Adrenal gland (tissue), 9 donors: ENCODE measurements at regions not wholly inside any gene's neighbourhood (a gene's known extent, or its start where the extent isn't known, plus 50 kb on each side); places are given as distances from the start of the nearest gene placed in this dataset.
"Not testable (repeated sequence)": the region's sequence is repeated elsewhere in the genome, so short reads cannot be mapped to it uniquely, and the experiment has no call there.

Experiments
- DNase-seq, 7 donors: peaks; one replicate each; pipeline ENCODE4 v3.0.0-alpha.2; 2019 to 2020
- H3K27ac ChIP-seq, 5 donors: fragments of 200-600 bp; sonication (generic) in 4 of 5; 1 replicate in 3 of 5; 2 replicates in 2 of 5; pipeline versions ENCODE4 v1.5.1 to v1.8.0; 2016 to 2020; ENCODE audit warnings: mild to moderate bottlenecking in 1 of 5
- H3K27me3 ChIP-seq: fragments of 200-600 bp; 2 replicates; pipeline ENCODE4 v1.8.0; 2021
- H3K36me3 ChIP-seq, 2 donors: fragments of 200-600 bp; replicated peaks in 1 of 2; 1 replicate in 1 of 2; 2 replicates in 1 of 2; pipeline versions ENCODE4 v1.5.1 to v1.8.0; 2018 to 2022
- H3K4me1 ChIP-seq, 2 donors: fragments of 200-600 bp; replicated peaks in 1 of 2; 1 replicate in 1 of 2; 2 replicates in 1 of 2; pipeline versions ENCODE4 v1.5.1 to v1.8.0; 2018 to 2021
- H3K4me3 ChIP-seq, 4 donors: fragments of 200-600 bp; sonication (generic) in 3 of 4; one replicate each; pipeline ENCODE4 v1.5.1; 2016 to 2018
- H3K9me3 ChIP-seq, 3 donors: fragments of 200-600 bp; sonication (generic) in 1 of 3; replicated peaks in 1 of 3; 1 replicate in 2 of 3; 2 replicates in 1 of 3; pipeline versions ENCODE4 v1.5.1 to v1.8.0; 2016 to 2021
- CTCF ChIP-seq, 6 experiments: fragments of 450-650 bp in 4 of 6; fragments of 200-600 bp in 2 of 6; sonication (generic) in 1 of 6; IDR thresholded peaks; 1 replicate in 5 of 6; 2 replicates in 1 of 6; pipeline versions ENCODE4 v1.5.1 to v1.8.0; 2016 to 2021; ENCODE audit warnings: antibody characterized with exemption in 6 of 6, mild to moderate bottlenecking in 2 of 6, moderate library complexity in 1 of 6
- POLR2A ChIP-seq, 2 donors: fragments of 450-650 bp; IDR thresholded peaks; one replicate each; pipeline ENCODE4 v1.6.1; 2017; ENCODE audit warnings: antibody characterized with exemption in 2 of 2, mild to moderate bottlenecking in 2 of 2, moderate library complexity in 1 of 2
- WGBS, 4 donors: extraction: QIAGEN DNeasy Blood & Tissue Kit in 2 of 4; methylation state at CpG; one replicate each; pipeline versions ENCODE4 v1.1.5 to v1.1.7; 2013 to 2017; 5-methylcytosine and 5-hydroxymethylcytosine counted together
- intact Hi-C, 2 donors: fragments of 100-400 bp; cut with DNase I; formaldehyde crosslinking; loops; one replicate each; pipeline versions ENCODE4 v1.14.1 to v1.15.0; 2022 to 2023
- donor health status: healthy with polysubstance abuse.
- donor health status: Bipolar disorder and iron deficiency.
- donor health status: DM: yes; HTN: yes; CAD: no.
- donor health status: DM: no; HTN: no; CAD: no.
- donor health status: DM: no; HTN: no; CAD: no.

DNA sequence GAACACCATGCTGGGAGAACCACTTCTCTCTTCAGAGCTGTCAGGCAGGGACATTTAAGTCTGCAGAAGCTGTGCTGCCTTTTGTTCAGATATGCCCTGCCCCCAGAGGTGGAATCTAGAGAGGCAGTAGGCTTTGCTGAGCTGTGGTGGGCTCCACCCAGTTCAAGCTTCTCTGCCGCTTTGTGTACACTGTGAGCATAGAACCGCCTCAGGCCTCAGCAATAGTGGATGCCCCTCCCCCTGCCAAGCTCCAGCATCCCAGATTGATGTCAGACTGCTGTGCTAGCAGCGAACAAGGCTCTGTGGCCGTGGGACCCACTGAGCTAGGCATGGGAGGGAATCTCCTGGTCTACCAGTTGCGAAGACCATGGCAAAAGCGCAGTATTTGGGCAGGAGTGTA, 121.6 kb downstream of the NFKBIZ start:
- TF ChIP-seq CTCF (IDR thresholded peaks at IDR 0.05): no peak
- WGBS, 4 donors: 83 to 92% (median 90%) methylated on average over 2 to 6 of the region's 6 CpGs
- H3K4me1 ChIP-seq: no peaks in the 10 kb centered on the region
- no peaks in the 10 kb centered on the region for H3K36me3 ChIP-seq
- no peaks in the 10 kb centered on the region for H3K9me3 ChIP-seq
- DNase-seq: no peak
- intact Hi-C loops: no loop called here
- H3K27me3 ChIP-seq: no peaks in the 10 kb centered on the region
- H3K27ac ChIP-seq: no peak overlapping the region
- H3K4me3 ChIP-seq: no peak overlapping the region

GRCh38 chr3:101972430-101973162, 123.3 kb downstream of the NFKBIZ start:
- 37 to 52% (median 43%) methylated on average over 2 of the region's 2 CpGs for WGBS, 4 donors
- DNase-seq: no peak
- no peak overlapping the region for H3K27ac ChIP-seq
- H3K9me3 ChIP-seq: no peaks in the 10 kb centered on the region
- no peaks in the 10 kb centered on the region for H3K27me3 ChIP-seq
- intact Hi-C loops: no loop called here
- no peak for TF ChIP-seq POLR2A (IDR thresholded peaks at IDR 0.05)
- no peak for TF ChIP-seq CTCF (IDR thresholded peaks at IDR 0.05)
- no peak overlapping the region for H3K4me3 ChIP-seq
- peaks cover 0 to 4% of the 10 kb centered on the region in 2 donors for H3K4me1 ChIP-seq
- H3K36me3 ChIP-seq: no peaks in the 10 kb centered on the region

- no peaks in the 10 kb centered on the region for H3K36me3 ChIP-seq
- DNase-seq: no peak
- no peak overlapping the region for H3K27ac ChIP-seq
- peaks cover 0 to 4% of the 10 kb centered on the region in 2 donors for H3K4me1 ChIP-seq
- no peaks in the 10 kb centered on the region for H3K9me3 ChIP-seq
- H3K27me3 ChIP-seq: no peaks in the 10 kb centered on the region
- no peak for TF ChIP-seq POLR2A (IDR thresholded peaks at IDR 0.05)
- TF ChIP-seq CTCF (IDR thresholded peaks at IDR 0.05): no peak
- no peak overlapping the region for H3K4me3 ChIP-seq
- intact Hi-C loops: no loop called here
- 79 to 97% (median 88%) methylated on average over 1 of the region's 1 CpG for WGBS, 4 donors
These were observed 123.8 kb downstream of the NFKBIZ start for GRCh38 chr3:101973163-101973505.

GRCh38 chr3:101975415-101975814, 126.1 kb downstream of the NFKBIZ start:
- H3K4me1 ChIP-seq, DNase-seq, H3K27me3 ChIP-seq, intact Hi-C loops, H3K36me3 ChIP-seq, H3K27ac ChIP-seq, H3K9me3 ChIP-seq, H3K4me3 ChIP-seq: not testable (repeated sequence)
- 89 to 98% (median 96%) methylated on average over 1 of the region's 1 CpG for WGBS, 4 donors

DNA sequence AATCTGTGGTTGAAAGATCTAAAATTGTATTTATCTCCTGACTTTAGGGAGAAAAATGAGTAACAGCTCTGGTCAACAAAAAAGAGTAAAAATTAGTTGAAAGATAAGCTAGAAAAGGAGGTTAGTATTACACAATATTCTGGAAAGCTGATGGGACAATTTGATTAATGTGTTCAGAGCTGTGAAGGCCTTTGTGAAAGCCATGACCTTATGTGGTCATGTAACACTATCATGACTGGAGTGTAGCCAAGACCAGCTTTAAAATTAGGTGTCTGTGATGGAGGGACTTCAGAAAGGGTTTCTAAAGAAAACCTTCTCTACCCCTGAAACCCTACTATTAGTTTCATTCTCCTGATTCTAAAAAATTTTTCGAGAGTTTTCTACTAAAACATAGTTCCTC, 127.2 kb downstream of the NFKBIZ start:
- peaks cover 4% of the 10 kb centered on the region for H3K27me3 ChIP-seq
- no peaks in the 10 kb centered on the region for H3K9me3 ChIP-seq
- 44 to 52% (median 47%) methylated on average over 1 of the region's 1 CpG for whole genome bisulfite sequencing, 4 donors
- H3K4me3 ChIP-seq: no peak overlapping the region
- peaks cover 0 to 4% of the 10 kb centered on the region in 2 donors for H3K4me1 ChIP-seq
- intact Hi-C loops: no loop called here
- DNase-seq: no peak
- TF ChIP-seq CTCF (IDR thresholded peaks at IDR 0.05) (no peak), POLR2A (IDR thresholded peaks at IDR 0.05) (no peak)
- no peak overlapping the region for H3K27ac ChIP-seq
- no peaks in the 10 kb centered on the region for H3K36me3 ChIP-seq
